ENCODE measurements at regions not wholly inside any gene's neighbourhood (a gene's known extent, or its start where the extent isn't known, plus 50 kb on each side); places are given as distances from the start of the nearest gene placed in this dataset.

DNA sequence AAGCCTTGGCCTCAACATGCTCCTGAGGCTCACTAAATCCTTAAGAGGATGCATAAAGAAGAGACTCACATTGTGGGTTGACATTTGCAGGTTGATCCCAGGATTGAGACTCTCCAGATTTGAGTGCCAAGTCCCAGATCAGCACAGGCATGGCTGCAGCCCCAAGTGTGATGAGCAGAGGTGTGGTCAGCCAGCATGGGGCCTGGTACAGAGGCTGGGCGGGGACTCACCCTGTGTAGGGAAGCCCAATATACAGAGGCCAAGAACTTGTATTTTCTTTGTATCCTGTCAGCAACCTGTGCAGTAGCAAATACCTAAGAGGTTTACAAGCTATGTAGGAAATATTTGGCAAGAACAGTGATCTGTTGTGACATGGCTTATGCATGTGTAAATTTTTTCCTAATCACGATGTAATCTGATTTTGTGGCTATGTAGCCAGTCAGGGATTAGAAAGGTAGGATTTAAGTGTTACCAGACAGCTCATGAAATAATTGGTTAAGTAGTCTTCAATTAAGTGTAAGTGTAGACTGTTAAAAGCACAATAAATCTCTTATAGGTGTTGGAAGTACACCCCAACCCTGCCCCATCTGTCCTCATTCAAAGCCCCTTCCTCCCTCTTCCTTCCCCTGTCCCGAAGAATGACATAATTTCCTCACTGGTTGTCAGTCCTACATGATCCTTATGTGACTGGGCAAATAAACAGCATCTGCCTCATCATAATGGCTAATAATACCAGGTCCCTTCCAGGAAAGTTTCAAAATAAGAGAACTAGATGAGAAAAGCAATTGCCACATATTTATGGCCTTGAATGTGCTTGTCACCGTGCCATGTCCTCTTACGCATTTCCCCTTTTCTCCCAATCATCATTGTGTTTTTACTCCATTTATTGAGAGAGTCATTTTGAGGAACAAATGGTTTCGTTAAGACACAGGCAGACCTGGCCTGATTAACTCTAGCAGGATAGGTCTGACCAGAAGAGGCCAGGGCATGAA lies 120.9 kb downstream of the HLX start (continued):
- TF ChIP-seq, protein P1, sequence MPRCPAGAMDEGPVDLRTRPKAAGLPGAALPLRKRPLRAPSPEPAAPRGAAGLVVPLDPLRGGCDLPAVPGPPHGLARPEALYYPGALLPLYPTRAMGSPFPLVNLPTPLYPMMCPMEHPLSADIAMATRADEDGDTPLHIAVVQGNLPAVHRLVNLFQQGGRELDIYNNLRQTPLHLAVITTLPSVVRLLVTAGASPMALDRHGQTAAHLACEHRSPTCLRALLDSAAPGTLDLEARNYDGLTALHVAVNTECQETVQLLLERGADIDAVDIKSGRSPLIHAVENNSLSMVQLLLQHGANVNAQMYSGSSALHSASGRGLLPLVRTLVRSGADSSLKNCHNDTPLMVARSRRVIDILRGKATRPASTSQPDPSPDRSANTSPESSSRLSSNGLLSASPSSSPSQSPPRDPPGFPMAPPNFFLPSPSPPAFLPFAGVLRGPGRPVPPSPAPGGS (IDR thresholded peaks at IDR 0.05; ENCODE audit: borderline replicate concordance, insufficient read depth, low read depth, low read length, poor library complexity, severe bottlenecking), result no peak
- no peak for TF ChIP-seq ESRRA (IDR thresholded peaks at IDR 0.05; ENCODE audit: low read length)
- TF ChIP-seq CBFB (IDR thresholded peaks at IDR 0.05; ENCODE audit: low read depth), result no peak
- TF ChIP-seq KDM1A (IDR thresholded peaks at IDR 0.05; ENCODE audit: borderline replicate concordance), result no peak
- no peak for TF ChIP-seq SIN3A (IDR thresholded peaks at IDR 0.05; ENCODE audit: low read depth, low read length)
- TF ChIP-seq, protein P2, sequence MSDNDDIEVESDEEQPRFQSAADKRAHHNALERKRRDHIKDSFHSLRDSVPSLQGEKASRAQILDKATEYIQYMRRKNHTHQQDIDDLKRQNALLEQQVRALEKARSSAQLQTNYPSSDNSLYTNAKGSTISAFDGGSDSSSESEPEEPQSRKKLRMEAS (IDR thresholded peaks at IDR 0.05; ENCODE audit: low read depth, low read length), result no peak
- TF ChIP-seq SMAD5 (IDR thresholded peaks at IDR 0.05; ENCODE audit: low read depth), result no peak
- no peak for TF ChIP-seq RFX5 (IDR thresholded peaks at IDR 0.05; ENCODE audit: low read depth, low read length)
- no peak for TF ChIP-seq MEF2B (IDR thresholded peaks at IDR 0.05; ENCODE audit: partially characterized antibody, poor library complexity, severe bottlenecking)

- Histone ChIP-seq H3K36me3 (ENCODE audit: control insufficient read depth in 2 of 2, insufficient read depth in 2 of 2, low read length in 1 of 2) (no peaks in the 10 kb centered on the region), H3K9ac (ENCODE audit: control insufficient read depth, insufficient read depth, low read length) (no peak overlapping the region), H3K9me3 (replicated peaks; ENCODE audit: control insufficient read depth, insufficient read depth, low read length) (no peaks in the 10 kb centered on the region), H3K27me3 (replicated peaks in 1 of 2; ENCODE audit: control insufficient read depth in 2 of 2, insufficient read depth in 2 of 2, low read length in 1 of 2) (no peaks in the 10 kb centered on the region), H4K20me1 (ENCODE audit: control insufficient read depth, insufficient read depth) (no peaks in the 10 kb centered on the region), H3K4me2 (ENCODE audit: control insufficient read depth, insufficient read depth) (no peak overlapping the region), H3K79me2 (ENCODE audit: control insufficient read depth, insufficient read depth, low read length) (no peaks in the 10 kb centered on the region), H3K4me3 (no peak overlapping the region), H3K4me1 (ENCODE audit: control insufficient read depth, insufficient read depth, low read length) (no peaks in the 10 kb centered on the region), H3K27ac (ENCODE audit: control insufficient read depth, insufficient read depth) (no peak overlapping the region), H2AFZ (ENCODE audit: control insufficient read depth, low read depth, low read length) (no peak overlapping the region)
- TF ChIP-seq, protein P1 (IDR thresholded peaks at IDR 0.05; ENCODE audit: borderline replicate concordance, insufficient read depth, low read depth, low read length, poor library complexity, severe bottlenecking), result peak; percentile 66
- TF ChIP-seq, protein P2 (IDR thresholded peaks at IDR 0.05; ENCODE audit: low read depth, low read length), result no peak
- in situ Hi-C loops (cut with MboI), result no loop called here
- CTCF ChIA-PET, result no interaction called here
- RAD21 ChIA-PET (ENCODE audit: unreplicated experiment), result no interaction called here
- FAIRE-seq (no peak), ATAC-seq (no peak), DNase-seq (ENCODE audit: low read depth, low spot score) (no peak)
- SMC1A ChIA-PET (ENCODE audit: uncharacterized antibody, unreplicated experiment), result no interaction called here
- WGBS (ENCODE audit: insufficient coverage, insufficient replicate concordance, low lambda C conversion rate, missing lambda C conversion rate), result 61% methylated on average over 4 of the region's 4 CpGs
- BruUV-seq (replicated peaks), result no TSS peak
- POLR2A ChIA-PET, result no interaction called here
- intact Hi-C loops (cut with micrococcal nuclease; ENCODE audit: unreplicated experiment), result no loop called here
These were observed 121.9 kb downstream of the HLX start for GRCh38 chr1:221001167-221001566.
